ENCODE measurements at regions not wholly inside any gene's neighbourhood (a gene's known extent, or its start where the extent isn't known, plus 50 kb on each side); places are given as distances from the start of the nearest gene placed in this dataset.
"Not testable (repeated sequence)": the region's sequence is repeated elsewhere in the genome, so short reads cannot be mapped to it uniquely, and the experiment has no call there.

DNA sequence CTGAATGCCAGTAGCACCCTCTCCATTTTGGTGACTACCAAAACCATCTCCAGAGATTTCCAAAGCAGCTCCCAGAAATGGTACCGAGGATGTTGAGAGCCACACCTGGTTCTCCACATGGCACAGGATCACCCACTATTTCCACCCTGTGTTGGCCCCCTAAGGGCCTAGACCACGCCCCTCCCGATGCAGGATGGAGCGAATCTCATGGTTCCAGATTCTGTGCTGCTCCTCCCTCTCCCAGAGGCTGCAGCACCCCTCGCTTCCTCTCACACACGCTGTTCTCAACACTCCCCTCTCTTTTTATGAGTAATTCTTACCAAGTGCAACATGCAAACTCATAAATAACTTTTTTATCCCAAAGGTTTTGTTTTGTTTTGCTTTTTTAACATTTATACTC is 571.5 kb downstream of the STK39 start:
- no peak for DNase-seq

GRCh38 chr2:167670588-167670987 is 576.8 kb downstream of the STK39 start:
- no peak for DNase-seq

GRCh38 chr2:167653131-167653530 is 594.3 kb downstream of the STK39 start:
- no peak for DNase-seq

- no peak for DNase-seq
Observed at GRCh38 chr2:167652401-167652800, 595.0 kb downstream of the STK39 start.

GRCh38 chr2:167651406-167652151 is 595.8 kb downstream of the STK39 start:
- DNase-seq: no peak

DNA sequence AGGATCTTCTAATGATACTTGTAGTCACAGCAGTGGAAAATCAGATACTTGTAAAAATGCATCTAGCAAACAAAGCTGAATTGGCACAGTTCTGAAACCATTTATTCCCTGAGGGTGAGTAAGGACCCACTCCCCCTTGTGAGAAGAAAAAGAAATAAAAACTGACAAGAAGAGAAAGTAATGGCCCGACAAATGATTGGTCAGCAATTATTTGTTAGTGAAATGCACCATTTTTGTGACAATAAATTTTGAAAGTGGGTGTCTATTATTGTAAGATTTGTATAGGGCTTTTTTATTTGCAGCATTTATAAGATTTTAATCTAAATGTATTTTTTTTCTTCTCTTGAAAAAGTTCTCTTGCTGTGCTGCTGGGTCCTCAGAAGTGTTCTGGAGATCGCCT is 600.8 kb downstream of the STK39 start:
- no peak for DNase-seq

- no peak for DNase-seq
Observed at GRCh38 chr2:167640096-167640495, 607.3 kb downstream of the STK39 start.

DNA sequence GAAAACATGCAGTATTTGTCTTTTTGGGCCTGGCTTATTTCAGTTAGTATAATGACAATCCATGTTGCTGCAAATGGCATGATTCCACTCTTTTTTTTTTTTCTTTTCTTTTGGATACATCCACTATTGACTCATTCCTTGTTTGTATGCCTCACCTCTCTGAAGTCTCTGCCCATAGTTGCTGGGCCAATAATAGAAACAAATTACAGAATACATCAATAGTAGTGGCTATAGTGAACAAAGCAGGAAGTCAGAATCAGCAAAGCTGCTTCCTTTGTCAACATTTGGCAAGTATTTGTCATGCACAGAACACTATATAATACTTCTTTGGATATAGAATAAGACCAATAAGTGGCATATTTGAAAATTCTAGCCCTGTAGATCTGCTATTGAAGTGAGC is 609.7 kb downstream of the STK39 start:
- DNase-seq: no peak

- not testable (repeated sequence) for DNase-seq
Observed at GRCh38 chr2:167632271-167632670, 615.1 kb downstream of the STK39 start.

GRCh38 chr2:167626961-167627360 is 620.4 kb downstream of the STK39 start:
- DNase-seq: no peak

GRCh38 chr2:167626301-167626700 is 621.1 kb downstream of the STK39 start:
- DNase-seq: no peak

- DNase-seq: no peak
Observed at GRCh38 chr2:167616997-167617396, 630.4 kb downstream of the STK39 start.

DNA sequence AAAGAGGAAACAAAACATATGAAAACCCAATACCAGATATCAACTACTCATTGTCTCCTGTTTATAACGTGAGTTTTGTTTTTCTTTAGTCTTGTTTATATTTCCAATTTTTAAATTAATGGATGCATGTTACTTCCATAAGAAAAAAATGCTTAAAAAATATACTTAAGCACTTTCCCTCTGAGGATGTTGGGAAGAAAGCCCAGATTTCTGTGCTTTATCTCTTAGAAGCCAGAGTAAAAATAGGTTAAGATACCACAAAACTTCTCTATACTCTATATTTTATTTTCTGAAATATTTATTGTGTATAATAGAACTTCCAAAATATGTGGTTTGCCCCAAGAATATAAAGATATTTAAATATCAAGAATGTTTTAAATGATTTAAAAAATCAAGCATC is 633.9 kb downstream of the STK39 start:
- no peak for DNase-seq

- DNase-seq: no peak
Observed at GRCh38 chr2:167608487-167608886, 638.9 kb downstream of the STK39 start.

- no peak for DNase-seq
Observed at GRCh38 chr2:167607731-167608130, 639.7 kb downstream of the STK39 start.

- no peak for DNase-seq
Observed at GRCh38 chr2:167607211-167607610, 640.2 kb downstream of the STK39 start.

DNA sequence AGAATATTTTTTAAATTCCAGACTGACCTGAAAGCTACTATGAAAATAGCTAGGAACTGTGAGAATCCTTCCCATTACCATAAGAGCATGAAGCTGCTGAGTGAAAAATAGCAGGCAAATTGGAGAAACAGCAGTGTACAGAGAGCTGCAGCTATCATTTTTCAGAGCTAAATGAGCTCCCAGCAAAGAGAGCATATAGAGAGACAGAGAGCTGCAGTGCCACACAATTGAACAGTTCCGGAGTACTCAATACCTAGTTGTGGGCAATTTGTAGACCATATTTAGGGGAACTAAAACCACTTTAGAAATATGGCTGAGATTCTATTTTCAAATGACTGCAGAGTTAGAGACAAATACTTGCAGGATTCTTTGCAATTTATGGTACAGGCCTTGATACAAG is 645.3 kb downstream of the STK39 start:
- DNase-seq: no peak

GRCh38 chr2:167599219-167599618 is 648.2 kb downstream of the STK39 start:
- no peak for DNase-seq

DNA sequence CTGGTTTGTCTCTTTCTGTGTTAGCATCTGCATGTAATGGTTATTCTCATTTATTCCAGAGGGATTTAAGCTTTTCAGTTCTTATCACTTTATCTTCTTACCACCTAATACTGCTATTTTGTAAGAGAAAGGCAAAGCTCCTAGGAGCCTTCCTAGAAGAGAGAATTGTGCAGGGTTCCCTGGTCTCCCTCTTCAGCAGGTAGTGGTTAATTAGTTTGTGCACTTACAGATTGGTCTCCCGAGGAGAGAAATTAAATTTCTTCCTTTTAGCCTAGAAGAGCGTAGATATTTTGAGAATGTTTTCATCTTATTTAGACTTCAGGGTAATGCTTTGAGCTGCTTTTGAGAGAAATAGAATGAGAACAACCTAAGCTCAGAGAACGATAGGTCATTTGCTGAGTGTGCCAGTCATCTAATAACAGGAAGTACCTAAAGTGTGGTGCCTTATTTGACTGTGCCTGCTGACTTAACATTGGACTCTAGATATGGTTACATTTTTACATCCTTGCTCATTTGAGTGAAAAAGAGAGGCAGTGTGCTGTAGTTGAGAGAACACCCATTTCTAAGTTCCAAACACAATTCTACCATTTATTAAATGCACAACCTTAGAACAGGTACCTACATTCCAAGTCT is 651.4 kb downstream of the STK39 start:
- no peak for DNase-seq

DNA sequence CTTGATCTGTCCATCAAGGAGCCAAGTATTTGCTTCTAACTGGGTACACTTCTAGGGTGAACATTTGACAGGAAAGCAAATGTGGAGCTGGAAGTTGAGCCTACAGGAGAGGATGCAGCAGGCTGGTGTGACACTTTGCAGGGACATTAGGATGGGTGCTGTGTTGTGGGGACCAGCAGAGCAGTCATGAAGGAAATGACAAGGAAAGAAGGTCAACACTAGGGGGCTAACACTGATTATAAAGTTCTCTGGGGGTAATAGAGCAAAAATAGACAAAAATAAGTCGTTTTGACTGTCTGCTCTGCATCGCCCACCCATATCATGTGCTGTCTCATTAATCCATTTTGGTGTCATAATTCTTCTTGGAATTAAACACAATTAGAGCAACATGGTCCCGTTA is 652.4 kb downstream of the STK39 start:
- DNase-seq: no peak

DNA sequence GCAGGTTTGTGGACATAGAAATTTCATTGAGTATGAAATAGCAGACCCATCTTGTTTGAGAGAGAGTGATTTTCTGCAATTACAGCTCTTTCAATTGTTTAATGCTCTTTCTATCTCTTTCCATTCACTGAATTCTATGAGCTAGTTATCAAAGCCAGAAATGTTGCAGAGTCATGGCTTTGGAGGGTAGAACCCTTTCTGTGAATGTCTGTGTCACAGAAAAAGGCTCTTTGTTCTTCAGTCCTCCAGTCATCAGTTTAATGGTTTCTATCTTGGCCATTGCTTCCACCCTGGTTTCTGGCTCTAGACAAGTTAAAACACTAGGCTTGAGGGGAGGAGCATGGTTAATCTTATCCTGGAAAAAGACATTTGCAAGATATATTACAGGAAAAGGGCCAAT is 655.0 kb downstream of the STK39 start:
- DNase-seq: no peak

- DNase-seq: no peak
Observed at GRCh38 chr2:167582619-167583018, 664.8 kb downstream of the STK39 start.

GRCh38 chr2:167581961-167582574 is 665.3 kb downstream of the STK39 start:
- no peak for DNase-seq

- no peak for DNase-seq
Observed at GRCh38 chr2:167579826-167580225, 667.6 kb downstream of the STK39 start.

Data from dermis blood vessel endothelial cell (primary cell).